A549 (cell line): ENCODE measurements at regions not wholly inside any gene's neighbourhood (a gene's known extent, or its start where the extent isn't known, plus 50 kb on each side); places are given as distances from the start of the nearest gene placed in this dataset.

ENCODE experiments used
- ELK1 ChIP-seq: fragments of 150-350 bp; IDR thresholded peaks from 2 replicates; pipeline ENCODE4 v1.6.1; 2014; ENCODE audit warnings: low read depth, mild to moderate bottlenecking, low read length
- HOXA7 ChIP-seq: fragments of 250-450 bp; sonication (Bioruptor Pico); IDR thresholded peaks from 2 replicates; pipeline ENCODE4 v1.5.0; 2020; ENCODE audit warnings: mild to moderate bottlenecking, moderate library complexity
- MAFK ChIP-seq: fragments of 450-650 bp; IDR thresholded peaks from 2 replicates; pipeline ENCODE4 v1.6.1; 2014; ENCODE audit not compliant: partially characterized antibody
- MAX ChIP-seq: IDR thresholded peaks from 2 replicates; pipeline ENCODE4 v1.6.1; 2012
- ZSCAN20 ChIP-seq: fragments of 250-450 bp; sonication (Bioruptor Pico); IDR thresholded peaks from 2 replicates; pipeline ENCODE4 v1.8.0; 2022; ENCODE audit warnings: mild to moderate bottlenecking, moderate library complexity
- TF ChIP-seq, protein P1 (sequence below): fragments of >200 bp; sonication (Bioruptor Twin); formaldehyde crosslinking; IDR thresholded peaks from 3 replicates; pipeline ENCODE4 v1.5.1; 2016
- TF ChIP-seq, protein P2 (sequence below): fragments of 200-600 bp; sonication (generic); IDR thresholded peaks from 2 replicates; pipeline ENCODE4 v1.6.1; 2016; ENCODE audit warnings: antibody characterized with exemption, mild to moderate bottlenecking, moderate library complexity

GRCh38 chr9:108639091-108639490 lies 216.7 kb downstream of the ACTL7B start:
- TF ChIP-seq, protein P1, sequence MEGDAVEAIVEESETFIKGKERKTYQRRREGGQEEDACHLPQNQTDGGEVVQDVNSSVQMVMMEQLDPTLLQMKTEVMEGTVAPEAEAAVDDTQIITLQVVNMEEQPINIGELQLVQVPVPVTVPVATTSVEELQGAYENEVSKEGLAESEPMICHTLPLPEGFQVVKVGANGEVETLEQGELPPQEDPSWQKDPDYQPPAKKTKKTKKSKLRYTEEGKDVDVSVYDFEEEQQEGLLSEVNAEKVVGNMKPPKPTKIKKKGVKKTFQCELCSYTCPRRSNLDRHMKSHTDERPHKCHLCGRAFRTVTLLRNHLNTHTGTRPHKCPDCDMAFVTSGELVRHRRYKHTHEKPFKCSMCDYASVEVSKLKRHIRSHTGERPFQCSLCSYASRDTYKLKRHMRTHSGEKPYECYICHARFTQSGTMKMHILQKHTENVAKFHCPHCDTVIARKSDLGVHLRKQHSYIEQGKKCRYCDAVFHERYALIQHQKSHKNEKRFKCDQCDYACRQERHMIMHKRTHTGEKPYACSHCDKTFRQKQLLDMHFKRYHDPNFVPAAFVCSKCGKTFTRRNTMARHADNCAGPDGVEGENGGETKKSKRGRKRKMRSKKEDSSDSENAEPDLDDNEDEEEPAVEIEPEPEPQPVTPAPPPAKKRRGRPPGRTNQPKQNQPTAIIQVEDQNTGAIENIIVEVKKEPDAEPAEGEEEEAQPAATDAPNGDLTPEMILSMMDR, result no peak
- no peak for TF ChIP-seq ZSCAN20 (CRISPR knock-in tag)
- TF ChIP-seq MAX, result no peak
- TF ChIP-seq, protein P2, sequence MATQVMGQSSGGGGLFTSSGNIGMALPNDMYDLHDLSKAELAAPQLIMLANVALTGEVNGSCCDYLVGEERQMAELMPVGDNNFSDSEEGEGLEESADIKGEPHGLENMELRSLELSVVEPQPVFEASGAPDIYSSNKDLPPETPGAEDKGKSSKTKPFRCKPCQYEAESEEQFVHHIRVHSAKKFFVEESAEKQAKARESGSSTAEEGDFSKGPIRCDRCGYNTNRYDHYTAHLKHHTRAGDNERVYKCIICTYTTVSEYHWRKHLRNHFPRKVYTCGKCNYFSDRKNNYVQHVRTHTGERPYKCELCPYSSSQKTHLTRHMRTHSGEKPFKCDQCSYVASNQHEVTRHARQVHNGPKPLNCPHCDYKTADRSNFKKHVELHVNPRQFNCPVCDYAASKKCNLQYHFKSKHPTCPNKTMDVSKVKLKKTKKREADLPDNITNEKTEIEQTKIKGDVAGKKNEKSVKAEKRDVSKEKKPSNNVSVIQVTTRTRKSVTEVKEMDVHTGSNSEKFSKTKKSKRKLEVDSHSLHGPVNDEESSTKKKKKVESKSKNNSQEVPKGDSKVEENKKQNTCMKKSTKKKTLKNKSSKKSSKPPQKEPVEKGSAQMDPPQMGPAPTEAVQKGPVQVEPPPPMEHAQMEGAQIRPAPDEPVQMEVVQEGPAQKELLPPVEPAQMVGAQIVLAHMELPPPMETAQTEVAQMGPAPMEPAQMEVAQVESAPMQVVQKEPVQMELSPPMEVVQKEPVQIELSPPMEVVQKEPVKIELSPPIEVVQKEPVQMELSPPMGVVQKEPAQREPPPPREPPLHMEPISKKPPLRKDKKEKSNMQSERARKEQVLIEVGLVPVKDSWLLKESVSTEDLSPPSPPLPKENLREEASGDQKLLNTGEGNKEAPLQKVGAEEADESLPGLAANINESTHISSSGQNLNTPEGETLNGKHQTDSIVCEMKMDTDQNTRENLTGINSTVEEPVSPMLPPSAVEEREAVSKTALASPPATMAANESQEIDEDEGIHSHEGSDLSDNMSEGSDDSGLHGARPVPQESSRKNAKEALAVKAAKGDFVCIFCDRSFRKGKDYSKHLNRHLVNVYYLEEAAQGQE, result no peak
- no peak for TF ChIP-seq MAFK
- no peak for TF ChIP-seq ELK1
- no peak for TF ChIP-seq HOXA7 (CRISPR knock-in tag)
